Endodermal cell (in vitro differentiated cells): ENCODE measurements at regions not wholly inside any gene's neighbourhood (a gene's known extent, or its start where the extent isn't known, plus 50 kb on each side); places are given as distances from the start of the nearest gene placed in this dataset.

ENCODE experiments used
- DNase-seq: peaks from one replicate; pipeline ENCODE4 v3.0.0-alpha.2; 2017
- H3K27ac ChIP-seq: 2 replicates; pipeline ENCODE4 v1.5.1; 2013; ENCODE audit warnings: mild to moderate bottlenecking, low read depth, low read length, moderate library complexity
- H3K27me3 ChIP-seq: 2 replicates; pipeline ENCODE4 v1.6.1; 2013; ENCODE audit warnings: mild to moderate bottlenecking, low read length, moderate library complexity; ENCODE audit not compliant: insufficient read depth, control insufficient read depth, poor library complexity, severe bottlenecking
- H3K36me3 ChIP-seq: 2 replicates; pipeline ENCODE4 v1.7.0; 2013; ENCODE audit warnings: mild to moderate bottlenecking, low read length, moderate library complexity; ENCODE audit not compliant: control insufficient read depth, insufficient read depth
- H3K4me1 ChIP-seq: one replicate; pipeline ENCODE4 v1.7.0; 2013; ENCODE audit warnings: low read length; ENCODE audit not compliant: control insufficient read depth, insufficient read depth
- H3K4me3 ChIP-seq: 2 replicates; pipeline ENCODE4 v1.5.1; 2013; ENCODE audit warnings: mild to moderate bottlenecking, low read length, moderate library complexity
- H3K9ac ChIP-seq: 2 replicates; pipeline ENCODE4 v1.6.1; 2013; ENCODE audit warnings: mild to moderate bottlenecking, low read length, moderate library complexity; ENCODE audit not compliant: poor library complexity, severe bottlenecking; ENCODE audit errors: extremely low read depth
- H3K9me3 ChIP-seq: 2 replicates; pipeline ENCODE4 v1.6.1; 2013; ENCODE audit warnings: mild to moderate bottlenecking, low read length, moderate library complexity; ENCODE audit not compliant: control insufficient read depth
- H3K27ac Mint-ChIP-seq: 2 replicates; pipeline ENCODE4 v1.8.0; 2020; ENCODE audit warnings: mixed read lengths
- H3K27me3 Mint-ChIP-seq: 2 replicates; pipeline ENCODE4 v1.8.0; 2021; ENCODE audit warnings: mild to moderate bottlenecking, mixed read lengths; ENCODE audit not compliant: insufficient read depth
- H3K36me3 Mint-ChIP-seq: 2 replicates; pipeline ENCODE4 v1.8.0; 2020; ENCODE audit warnings: low read depth, mixed read lengths
- H3K4me1 Mint-ChIP-seq: 2 replicates; pipeline ENCODE4 v1.8.0; 2020; ENCODE audit warnings: mixed read lengths
- H3K4me3 Mint-ChIP-seq: 2 replicates; pipeline ENCODE4 v1.8.0; 2020; ENCODE audit warnings: mild to moderate bottlenecking, moderate library complexity, mixed read lengths
- H3K9me3 Mint-ChIP-seq: 2 replicates; pipeline ENCODE4 v1.8.0; 2020; ENCODE audit warnings: mild to moderate bottlenecking, mixed read lengths
- CTCF ChIP-seq: fragments of 200-600 bp; sonication (generic); conservative IDR thresholded peaks from 2 replicates; pipeline ENCODE4 v1.5.0; 2021; ENCODE audit warnings: antibody characterized with exemption, mild to moderate bottlenecking
- WGBS, 2 experiments: methylation state at CpG; one replicate each; pipeline versions ENCODE4 v1.1.5 to v1.1.7; 2013; ENCODE audit warnings: missing lambda C conversion rate in 2 of 2, mixed read lengths in 1 of 2; ENCODE audit not compliant: insufficient coverage in 1 of 2, insufficient read length in 1 of 2; 5-methylcytosine and 5-hydroxymethylcytosine counted together

GRCh38 chr3:187615630-187616029 is 54.6 kb downstream of the SST start:
- peaks cover 25% of the 10 kb centered on the region for H3K27me3 Mint-ChIP-seq
- Histone ChIP-seq H3K4me1 (no peaks in the 10 kb centered on the region), H3K9ac (no peak overlapping the region), H3K27ac (no peak overlapping the region), H3K27me3 (no peaks in the 10 kb centered on the region), H3K4me3 (no peak overlapping the region), H3K36me3 (no peaks in the 10 kb centered on the region), H3K9me3 (no peaks in the 10 kb centered on the region)
- DNase-seq = no peak
- H3K9me3 Mint-ChIP-seq = no peaks in the 10 kb centered on the region
- no peak overlapping the region for H3K4me3 Mint-ChIP-seq
- WGBS, 2 experiments = 90 to 100% methylated on average over 2 to 3 of the region's 3 CpGs
- TF ChIP-seq CTCF = no peak
- peaks cover 25% of the 10 kb centered on the region for H3K4me1 Mint-ChIP-seq
- no peaks in the 10 kb centered on the region for H3K36me3 Mint-ChIP-seq
- H3K27ac Mint-ChIP-seq = no peak overlapping the region

- Histone ChIP-seq H3K27me3 (no peaks in the 10 kb centered on the region), H3K4me3 (no peak overlapping the region), H3K9ac (no peak overlapping the region), H3K9me3 (peaks cover 2% of the 10 kb centered on the region), H3K36me3 (no peaks in the 10 kb centered on the region), H3K4me1 (no peaks in the 10 kb centered on the region), H3K27ac (no peak overlapping the region)
- no peak for DNase-seq
- H3K27me3 Mint-ChIP-seq = peaks cover 18% of the 10 kb centered on the region
- H3K4me1 Mint-ChIP-seq = peaks cover 6% of the 10 kb centered on the region
- TF ChIP-seq CTCF = no peak
- peaks cover 2% of the 10 kb centered on the region for H3K9me3 Mint-ChIP-seq
- no peak overlapping the region for H3K27ac Mint-ChIP-seq
- H3K4me3 Mint-ChIP-seq = no peak overlapping the region
- H3K36me3 Mint-ChIP-seq = no peaks in the 10 kb centered on the region
- 87 to 100% methylated on average over 1 of the region's 1 CpG for WGBS, 2 experiments
Measured at GRCh38 chr3:187612656-187613055, 57.5 kb downstream of the SST start.

- H3K4me3 Mint-ChIP-seq = no peak overlapping the region
- TF ChIP-seq CTCF = no peak
- Histone ChIP-seq H3K4me3 (no peak overlapping the region), H3K9ac (no peak overlapping the region), H3K36me3 (no peaks in the 10 kb centered on the region), H3K27ac (no peak overlapping the region), H3K9me3 (peaks cover 17% of the 10 kb centered on the region), H3K4me1 (no peaks in the 10 kb centered on the region), H3K27me3 (no peaks in the 10 kb centered on the region)
- peaks cover 6% of the 10 kb centered on the region for H3K4me1 Mint-ChIP-seq
- H3K9me3 Mint-ChIP-seq = peaks cover 9% of the 10 kb centered on the region
- 80 to 83% methylated on average over 1 of the region's 1 CpG for WGBS, 2 experiments
- H3K36me3 Mint-ChIP-seq = no peaks in the 10 kb centered on the region
- H3K27ac Mint-ChIP-seq = no peak overlapping the region
- DNase-seq = no peak
- H3K27me3 Mint-ChIP-seq = peaks cover 12% of the 10 kb centered on the region
Measured at GRCh38 chr3:187610981-187611511, 59.1 kb downstream of the SST start.
